ENCODE measurements at regions not wholly inside any gene's neighbourhood (a gene's known extent, or its start where the extent isn't known, plus 50 kb on each side); places are given as distances from the start of the nearest gene placed in this dataset.
"Not testable (repeated sequence)": the region's sequence is repeated elsewhere in the genome, so short reads cannot be mapped to it uniquely, and the experiment has no call there.

DNA sequence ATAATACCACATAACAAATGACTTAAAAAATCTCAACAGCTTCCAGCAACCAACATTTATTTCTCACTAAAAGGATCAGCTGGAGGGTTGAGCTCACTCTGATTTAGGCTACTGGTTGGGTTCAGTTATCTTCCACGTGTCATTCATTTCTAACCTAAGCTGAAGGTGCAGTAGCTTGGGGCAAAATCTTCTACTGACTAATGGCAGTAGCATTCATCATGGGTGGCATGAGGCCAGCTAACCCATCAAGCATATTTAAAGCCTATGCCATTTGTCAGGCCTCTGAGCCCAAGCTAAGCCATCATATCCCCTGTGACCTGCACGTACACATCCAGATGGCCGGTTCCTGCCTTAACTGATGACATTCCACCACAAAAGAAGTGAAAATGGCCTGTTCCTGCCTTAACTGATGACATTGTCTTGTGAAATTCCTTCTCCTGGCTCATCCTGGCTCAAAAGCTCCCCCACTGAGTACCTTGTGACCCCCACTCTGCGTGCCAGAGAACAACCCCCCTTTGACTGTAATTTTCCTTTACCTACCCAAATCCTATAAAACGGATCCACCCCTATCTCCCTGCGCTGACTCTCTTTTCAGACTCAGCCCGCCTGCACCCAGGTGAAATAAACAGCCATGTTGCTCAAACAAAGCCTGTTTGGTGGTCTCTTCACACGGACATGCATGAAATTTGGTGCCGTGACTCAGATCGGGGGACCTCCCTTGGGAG, 324.7 kb upstream of the LMCD1 start:
- H3K27me3 ChIP-seq (ENCODE audit: control insufficient read depth in 1 of 2, insufficient read depth in 1 of 2, low read length in 2 of 2), result not testable (repeated sequence)

DNA sequence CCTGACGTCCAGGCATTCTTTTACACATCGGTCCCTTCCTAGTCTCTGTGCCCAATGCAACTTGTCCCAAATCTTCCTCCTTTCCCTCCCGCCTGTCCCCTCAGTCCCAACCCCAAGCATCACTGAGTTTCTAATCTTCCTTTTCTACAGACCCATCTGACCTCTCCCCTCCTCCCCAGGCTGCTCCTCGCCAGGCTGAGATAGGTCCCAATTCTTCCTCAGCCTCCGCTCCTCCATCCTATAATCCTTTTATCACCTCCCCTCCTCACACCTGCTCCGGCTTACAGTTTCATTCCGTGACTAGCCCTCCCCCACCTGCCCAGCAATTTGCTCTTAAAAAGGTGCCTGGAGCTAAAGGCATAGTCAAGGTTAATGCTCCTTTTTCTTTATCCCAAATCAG, 323.1 kb upstream of the LMCD1 start:
- DNase-seq; H2AFZ ChIP-seq (ENCODE audit: low read depth, low read length); H2BK12ac ChIP-seq (ENCODE audit: low read length in 2 of 2); H3K27me3 ChIP-seq (ENCODE audit: control insufficient read depth in 1 of 2, insufficient read depth in 1 of 2, low read length in 2 of 2); H4K8ac ChIP-seq (ENCODE audit: low read length); H3K79me1 ChIP-seq (replicated peaks; ENCODE audit: low read length, poor library complexity, severe bottlenecking); H4K91ac ChIP-seq (ENCODE audit: low read length); H2AK5ac ChIP-seq (ENCODE audit: low read length, severe bottlenecking); H2BK120ac ChIP-seq (ENCODE audit: low read depth, low read length); H3K9me3 ChIP-seq (ENCODE audit: control insufficient read depth, low read length); H3K18ac ChIP-seq (ENCODE audit: low read depth in 1 of 2, low read length in 2 of 2); H3K14ac ChIP-seq (ENCODE audit: low read length in 2 of 2); H3K9ac ChIP-seq (ENCODE audit: low read length); H2BK5ac ChIP-seq (ENCODE audit: low read depth, low read length, poor library complexity, severe bottlenecking); H3K23ac ChIP-seq (ENCODE audit: low read length in 2 of 2); H2BK15ac ChIP-seq (ENCODE audit: low read depth, poor library complexity, severe bottlenecking); H3K27ac ChIP-seq (ENCODE audit: low read length, poor library complexity, severe bottlenecking); H3K4me3 ChIP-seq (ENCODE audit: insufficient read depth in 1 of 2, low read depth in 1 of 2, low read length in 2 of 2); H3K4me1 ChIP-seq (ENCODE audit: control insufficient read depth, insufficient read depth, low read depth, low read length); H3K4me2 ChIP-seq (ENCODE audit: low read length, poor library complexity, severe bottlenecking); H3K4ac ChIP-seq (ENCODE audit: low read depth in 1 of 2, low read length in 2 of 2); H3K36me3 ChIP-seq (ENCODE audit: control insufficient read depth in 1 of 2, insufficient read depth in 2 of 2, low read depth in 1 of 2, low read length in 2 of 2): not testable (repeated sequence)
- 63% methylated on average over 7 of the region's 7 CpGs for WGBS

More for the DNA sequence above, 324.7 kb upstream of the LMCD1 start:
- H2BK5ac ChIP-seq (ENCODE audit: low read depth, low read length, poor library complexity, severe bottlenecking); DNase-seq; H2BK12ac ChIP-seq (ENCODE audit: low read length in 2 of 2); H2BK15ac ChIP-seq (ENCODE audit: low read depth, poor library complexity, severe bottlenecking); H3K36me3 ChIP-seq (ENCODE audit: control insufficient read depth in 1 of 2, insufficient read depth in 2 of 2, low read depth in 1 of 2, low read length in 2 of 2); H2AK5ac ChIP-seq (ENCODE audit: low read length, severe bottlenecking); H3K27ac ChIP-seq (ENCODE audit: low read length, poor library complexity, severe bottlenecking); H3K9me3 ChIP-seq (ENCODE audit: control insufficient read depth, low read length); H3K4me3 ChIP-seq (ENCODE audit: insufficient read depth in 1 of 2, low read depth in 1 of 2, low read length in 2 of 2); H2BK120ac ChIP-seq (ENCODE audit: low read depth, low read length); H3K4me2 ChIP-seq (ENCODE audit: low read length, poor library complexity, severe bottlenecking); H2AFZ ChIP-seq (ENCODE audit: low read depth, low read length); H3K4ac ChIP-seq (ENCODE audit: low read depth in 1 of 2, low read length in 2 of 2); H4K8ac ChIP-seq (ENCODE audit: low read length); H3K14ac ChIP-seq (ENCODE audit: low read length in 2 of 2); H3K79me1 ChIP-seq (replicated peaks; ENCODE audit: low read length, poor library complexity, severe bottlenecking); H3K4me1 ChIP-seq (ENCODE audit: control insufficient read depth, insufficient read depth, low read depth, low read length); H3K23ac ChIP-seq (ENCODE audit: low read length in 2 of 2); H3K18ac ChIP-seq (ENCODE audit: low read depth in 1 of 2, low read length in 2 of 2); H4K91ac ChIP-seq (ENCODE audit: low read length); H3K9ac ChIP-seq (ENCODE audit: low read length): not testable (repeated sequence)
- 63% methylated on average over 10 of the region's 10 CpGs for WGBS

DNA sequence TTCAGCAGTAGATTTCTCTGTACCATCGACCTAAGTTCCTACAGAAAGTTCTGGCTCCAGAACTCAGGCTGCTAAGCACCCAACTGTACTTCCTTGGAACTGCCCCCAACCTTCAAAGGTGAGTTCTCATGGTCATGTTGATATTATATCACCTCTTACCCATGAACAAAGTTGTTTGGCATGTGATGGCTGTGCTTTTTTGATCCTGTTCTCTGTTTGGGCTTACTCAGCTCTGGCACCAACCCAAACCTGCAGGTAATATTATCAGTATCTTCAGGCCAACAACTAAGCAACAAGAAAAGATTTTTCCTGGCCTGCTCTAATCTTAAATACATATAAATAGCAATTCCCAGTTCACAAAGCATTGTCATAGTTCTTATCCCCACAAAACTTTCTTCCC, 318.7 kb upstream of the LMCD1 start:
- Histone ChIP-seq H3K9ac (ENCODE audit: low read length) (no peak overlapping the region), H2BK15ac (ENCODE audit: low read depth, poor library complexity, severe bottlenecking) (no peak overlapping the region), H4K8ac (ENCODE audit: low read length) (no peak overlapping the region), H3K9me3 (ENCODE audit: control insufficient read depth, low read length) (no peaks in the 10 kb centered on the region), H2AK5ac (ENCODE audit: low read length, severe bottlenecking) (no peak overlapping the region), H2BK120ac (ENCODE audit: low read depth, low read length) (no peak overlapping the region), H2AFZ (ENCODE audit: low read depth, low read length) (no peak overlapping the region), H3K27me3 (ENCODE audit: control insufficient read depth in 1 of 2, insufficient read depth in 1 of 2, low read length in 2 of 2) (no peaks in the 10 kb centered on the region), H3K4me3 (ENCODE audit: insufficient read depth in 1 of 2, low read depth in 1 of 2, low read length in 2 of 2) (no peak overlapping the region), H3K27ac (ENCODE audit: low read length, poor library complexity, severe bottlenecking) (no peak overlapping the region), H4K91ac (ENCODE audit: low read length) (no peak overlapping the region), H2BK5ac (ENCODE audit: low read depth, low read length, poor library complexity, severe bottlenecking) (no peak overlapping the region), H2BK12ac (ENCODE audit: low read length in 2 of 2) (no peak overlapping the region), H3K14ac (ENCODE audit: low read length in 2 of 2) (no peak overlapping the region), H3K23ac (ENCODE audit: low read length in 2 of 2) (no peak overlapping the region), H3K4me1 (ENCODE audit: control insufficient read depth, insufficient read depth, low read depth, low read length) (no peaks in the 10 kb centered on the region), H3K18ac (ENCODE audit: low read depth in 1 of 2, low read length in 2 of 2) (no peak overlapping the region), H3K4me2 (ENCODE audit: low read length, poor library complexity, severe bottlenecking) (no peak overlapping the region), H3K79me1 (replicated peaks; ENCODE audit: low read length, poor library complexity, severe bottlenecking) (no peaks in the 10 kb centered on the region), H3K36me3 (ENCODE audit: control insufficient read depth in 1 of 2, insufficient read depth in 2 of 2, low read depth in 1 of 2, low read length in 2 of 2) (no peaks in the 10 kb centered on the region), H3K4ac (ENCODE audit: low read depth in 1 of 2, low read length in 2 of 2) (no peak overlapping the region)
- WGBS, result no CpG with 5 or more reads among the region's 1 CpG
- no peak for DNase-seq

DNA sequence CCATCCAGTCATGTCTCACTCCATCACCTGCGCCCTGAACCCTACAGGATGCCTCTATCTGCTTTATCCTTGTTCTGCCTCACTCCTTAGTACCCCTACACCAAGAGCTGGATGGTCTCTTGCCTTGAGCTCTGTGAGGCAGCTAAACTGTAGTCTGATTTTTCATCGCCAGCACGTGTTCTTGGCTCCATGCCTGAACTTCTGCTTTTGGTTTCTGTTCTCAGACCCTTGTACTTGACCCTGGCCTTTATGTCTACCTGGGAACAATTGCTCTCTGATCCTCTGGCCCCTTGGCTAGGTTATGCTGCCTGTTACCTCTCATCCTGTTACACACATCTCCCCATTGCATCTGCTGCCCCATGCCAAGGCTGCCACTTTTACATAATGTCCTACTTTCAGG, 318.0 kb upstream of the LMCD1 start:
- Histone ChIP-seq H2BK120ac (ENCODE audit: low read depth, low read length) (no peak overlapping the region), H3K18ac (ENCODE audit: low read depth in 1 of 2, low read length in 2 of 2) (no peak overlapping the region), H3K27me3 (ENCODE audit: control insufficient read depth in 1 of 2, insufficient read depth in 1 of 2, low read length in 2 of 2) (no peaks in the 10 kb centered on the region), H3K23ac (ENCODE audit: low read length in 2 of 2) (no peak overlapping the region), H3K27ac (ENCODE audit: low read length, poor library complexity, severe bottlenecking) (no peak overlapping the region), H3K4me1 (ENCODE audit: control insufficient read depth, insufficient read depth, low read depth, low read length) (no peaks in the 10 kb centered on the region), H3K36me3 (ENCODE audit: control insufficient read depth in 1 of 2, insufficient read depth in 2 of 2, low read depth in 1 of 2, low read length in 2 of 2) (no peaks in the 10 kb centered on the region), H3K4me2 (ENCODE audit: low read length, poor library complexity, severe bottlenecking) (no peak overlapping the region), H2BK15ac (ENCODE audit: low read depth, poor library complexity, severe bottlenecking) (no peak overlapping the region), H2AK5ac (ENCODE audit: low read length, severe bottlenecking) (no peak overlapping the region), H3K9me3 (ENCODE audit: control insufficient read depth, low read length) (no peaks in the 10 kb centered on the region), H2BK12ac (ENCODE audit: low read length in 2 of 2) (no peak overlapping the region), H3K9ac (ENCODE audit: low read length) (no peak overlapping the region), H4K8ac (ENCODE audit: low read length) (no peak overlapping the region), H3K4me3 (ENCODE audit: insufficient read depth in 1 of 2, low read depth in 1 of 2, low read length in 2 of 2) (no peak overlapping the region), H3K4ac (ENCODE audit: low read depth in 1 of 2, low read length in 2 of 2) (no peak overlapping the region), H3K14ac (ENCODE audit: low read length in 2 of 2) (peak overlapping the region in 1 of 2 experiments; percentile 48), H3K79me1 (replicated peaks; ENCODE audit: low read length, poor library complexity, severe bottlenecking) (no peaks in the 10 kb centered on the region), H2AFZ (ENCODE audit: low read depth, low read length) (no peak overlapping the region), H2BK5ac (ENCODE audit: low read depth, low read length, poor library complexity, severe bottlenecking) (no peak overlapping the region), H4K91ac (ENCODE audit: low read length) (no peak overlapping the region)
- WGBS, result 84% methylated on average over 3 of the region's 3 CpGs
- DNase-seq, result no peak

Measured in mesenchymal stem cell (in vitro differentiated cells and primary cell).